ENCODE measurements at regions not wholly inside any gene's neighbourhood (a gene's known extent, or its start where the extent isn't known, plus 50 kb on each side); places are given as distances from the start of the nearest gene placed in this dataset.

- Histone ChIP-seq H3K27me3 (no peaks in the 10 kb centered on the region), H3K9me3 (no peaks in the 10 kb centered on the region), H3K36me3 (no peaks in the 10 kb centered on the region), H3K4me3 (no peak overlapping the region), H3K4me1 (ENCODE audit: insufficient read depth) (no peaks in the 10 kb centered on the region), H3K27ac (no peak overlapping the region)
- no peak for DNase-seq
- 87 to 92% (median 87%) methylated on average over 6 of the region's 6 CpGs for WGBS, 3 donors
- intact Hi-C loops (cut with DNase I), result no loop called here
- TF ChIP-seq POLR2A (IDR thresholded peaks at IDR 0.05) (no peak), EP300 (IDR thresholded peaks at IDR 0.05) (no peak)
- TF ChIP-seq, protein P1, sequence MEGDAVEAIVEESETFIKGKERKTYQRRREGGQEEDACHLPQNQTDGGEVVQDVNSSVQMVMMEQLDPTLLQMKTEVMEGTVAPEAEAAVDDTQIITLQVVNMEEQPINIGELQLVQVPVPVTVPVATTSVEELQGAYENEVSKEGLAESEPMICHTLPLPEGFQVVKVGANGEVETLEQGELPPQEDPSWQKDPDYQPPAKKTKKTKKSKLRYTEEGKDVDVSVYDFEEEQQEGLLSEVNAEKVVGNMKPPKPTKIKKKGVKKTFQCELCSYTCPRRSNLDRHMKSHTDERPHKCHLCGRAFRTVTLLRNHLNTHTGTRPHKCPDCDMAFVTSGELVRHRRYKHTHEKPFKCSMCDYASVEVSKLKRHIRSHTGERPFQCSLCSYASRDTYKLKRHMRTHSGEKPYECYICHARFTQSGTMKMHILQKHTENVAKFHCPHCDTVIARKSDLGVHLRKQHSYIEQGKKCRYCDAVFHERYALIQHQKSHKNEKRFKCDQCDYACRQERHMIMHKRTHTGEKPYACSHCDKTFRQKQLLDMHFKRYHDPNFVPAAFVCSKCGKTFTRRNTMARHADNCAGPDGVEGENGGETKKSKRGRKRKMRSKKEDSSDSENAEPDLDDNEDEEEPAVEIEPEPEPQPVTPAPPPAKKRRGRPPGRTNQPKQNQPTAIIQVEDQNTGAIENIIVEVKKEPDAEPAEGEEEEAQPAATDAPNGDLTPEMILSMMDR (IDR thresholded peaks at IDR 0.05), result no peak
These were observed 50.7 kb upstream of the DIAPH3 start for GRCh38 chr13:60214213-60215055.

- no peak for DNase-seq
- no peaks in the 10 kb centered on the region for H3K9me3 ChIP-seq
- intact Hi-C loops (cut with DNase I), result no loop called here
- no peaks in the 10 kb centered on the region for H3K27me3 ChIP-seq
- H3K4me1 ChIP-seq (ENCODE audit: insufficient read depth), result no peaks in the 10 kb centered on the region
- no peak overlapping the region for H3K27ac ChIP-seq
- H3K36me3 ChIP-seq, result no peaks in the 10 kb centered on the region
- TF ChIP-seq POLR2A (IDR thresholded peaks at IDR 0.05) (no peak), EP300 (IDR thresholded peaks at IDR 0.05) (no peak)
- TF ChIP-seq, protein P1 (IDR thresholded peaks at IDR 0.05), result no peak
- 97 to 98% (median 97%) methylated on average over 1 of the region's 1 CpG for WGBS, 3 donors
- H3K4me3 ChIP-seq, result no peak overlapping the region
These were observed 56.3 kb upstream of the DIAPH3 start for GRCh38 chr13:60220072-60220471.

- no peaks in the 10 kb centered on the region for H3K4me1 ChIP-seq (ENCODE audit: insufficient read depth)
- 81 to 91% (median 90%) methylated on average over 6 of the region's 6 CpGs for WGBS, 3 donors
- intact Hi-C loops (cut with DNase I), result no loop called here
These were observed 57.9 kb upstream of the DIAPH3 start for GRCh38 chr13:60221581-60221980.

DNA sequence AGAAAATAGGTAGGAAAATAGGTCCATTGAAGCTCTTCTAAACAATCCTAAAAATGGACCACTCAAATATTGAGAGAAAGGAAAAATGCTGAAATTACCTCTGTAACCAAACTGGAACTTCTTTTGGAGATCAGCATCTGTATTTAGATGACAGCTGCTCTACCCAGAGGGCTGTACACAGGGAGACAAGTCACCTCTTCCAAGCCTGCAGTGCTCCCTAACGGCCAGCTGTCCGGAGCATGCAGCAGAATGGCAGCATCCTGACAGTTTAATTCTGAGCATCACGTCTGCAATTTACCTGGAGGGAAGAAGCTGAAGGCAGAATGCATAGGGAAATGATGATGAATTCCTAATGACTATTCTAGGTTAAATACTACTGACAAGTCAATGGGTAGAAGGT lies 62.8 kb upstream of the DIAPH3 start:
- Histone ChIP-seq H3K4me3 (no peak overlapping the region), H3K36me3 (no peaks in the 10 kb centered on the region), H3K27ac (no peak overlapping the region), H3K4me1 (ENCODE audit: insufficient read depth) (no peaks in the 10 kb centered on the region), H3K9me3 (no peaks in the 10 kb centered on the region), H3K27me3 (no peaks in the 10 kb centered on the region)
- DNase-seq, result no peak
- TF ChIP-seq, protein P1 (IDR thresholded peaks at IDR 0.05), result no peak
- TF ChIP-seq EP300 (IDR thresholded peaks at IDR 0.05), result no peak
- no peak for TF ChIP-seq POLR2A (IDR thresholded peaks at IDR 0.05)
- intact Hi-C loops (cut with DNase I), result no loop called here
- 44 to 52% (median 47%) methylated on average over 3 of the region's 3 CpGs for WGBS, 3 donors

More at GRCh38 chr13:60221581-60221980, 57.9 kb upstream of the DIAPH3 start:
- no peaks in the 10 kb centered on the region for H3K36me3 ChIP-seq
- no peaks in the 10 kb centered on the region for H3K9me3 ChIP-seq
- DNase-seq, result no peak
- no peaks in the 10 kb centered on the region for H3K27me3 ChIP-seq
- no peak overlapping the region for H3K4me3 ChIP-seq
- TF ChIP-seq POLR2A (IDR thresholded peaks at IDR 0.05) (no peak), EP300 (IDR thresholded peaks at IDR 0.05) (no peak)
- TF ChIP-seq, protein P1 (IDR thresholded peaks at IDR 0.05), result no peak
- H3K27ac ChIP-seq, result no peak overlapping the region
